C4-2B (cell line): ENCODE measurements at regions not wholly inside any gene's neighbourhood (a gene's known extent, or its start where the extent isn't known, plus 50 kb on each side); places are given as distances from the start of the nearest gene placed in this dataset.

Source experiments
- H3K27ac ChIP-seq: fragments of 450-650 bp; 2 replicates; pipeline ENCODE4 v1.5.1; 2017
- ZFX ChIP-seq: fragments of 450-650 bp; IDR thresholded peaks from 2 replicates; pipeline ENCODE4 v1.6.1; 2017
- TF ChIP-seq, protein P1 (sequence below): fragments of 450-650 bp; conservative IDR thresholded peaks from 2 replicates; pipeline ENCODE4 v1.5.1; 2017; ENCODE audit warnings: mild to moderate bottlenecking

DNA sequence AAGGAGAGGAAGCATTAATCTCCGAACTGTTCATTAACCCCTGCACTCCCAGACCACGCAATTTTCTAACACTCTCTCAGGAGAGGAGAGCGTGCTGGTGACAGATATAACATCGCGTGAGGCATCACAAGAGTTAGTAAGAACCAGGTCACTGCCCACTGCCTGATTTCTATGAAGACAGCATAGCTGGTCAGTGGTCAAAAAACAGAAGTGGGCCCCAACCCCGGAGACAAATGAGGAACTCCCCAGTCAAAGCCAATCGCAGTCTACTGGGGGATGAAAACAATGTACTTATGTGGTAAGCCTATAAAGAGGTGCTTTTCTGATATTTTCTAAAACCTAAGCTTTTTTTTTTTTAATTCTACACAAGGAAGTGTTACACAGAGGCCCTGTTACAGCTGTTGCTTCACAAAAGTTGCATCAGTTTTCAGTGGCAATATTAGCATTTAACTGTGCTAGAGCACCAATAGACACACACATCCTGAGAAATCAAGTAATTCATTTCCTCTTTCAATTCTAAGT lies 231.8 kb upstream of the IRF2BP2 start:
- H3K27ac ChIP-seq: no peak overlapping the region
- TF ChIP-seq ZFX: no peak
- TF ChIP-seq, protein P1, sequence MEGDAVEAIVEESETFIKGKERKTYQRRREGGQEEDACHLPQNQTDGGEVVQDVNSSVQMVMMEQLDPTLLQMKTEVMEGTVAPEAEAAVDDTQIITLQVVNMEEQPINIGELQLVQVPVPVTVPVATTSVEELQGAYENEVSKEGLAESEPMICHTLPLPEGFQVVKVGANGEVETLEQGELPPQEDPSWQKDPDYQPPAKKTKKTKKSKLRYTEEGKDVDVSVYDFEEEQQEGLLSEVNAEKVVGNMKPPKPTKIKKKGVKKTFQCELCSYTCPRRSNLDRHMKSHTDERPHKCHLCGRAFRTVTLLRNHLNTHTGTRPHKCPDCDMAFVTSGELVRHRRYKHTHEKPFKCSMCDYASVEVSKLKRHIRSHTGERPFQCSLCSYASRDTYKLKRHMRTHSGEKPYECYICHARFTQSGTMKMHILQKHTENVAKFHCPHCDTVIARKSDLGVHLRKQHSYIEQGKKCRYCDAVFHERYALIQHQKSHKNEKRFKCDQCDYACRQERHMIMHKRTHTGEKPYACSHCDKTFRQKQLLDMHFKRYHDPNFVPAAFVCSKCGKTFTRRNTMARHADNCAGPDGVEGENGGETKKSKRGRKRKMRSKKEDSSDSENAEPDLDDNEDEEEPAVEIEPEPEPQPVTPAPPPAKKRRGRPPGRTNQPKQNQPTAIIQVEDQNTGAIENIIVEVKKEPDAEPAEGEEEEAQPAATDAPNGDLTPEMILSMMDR: no peak

DNA sequence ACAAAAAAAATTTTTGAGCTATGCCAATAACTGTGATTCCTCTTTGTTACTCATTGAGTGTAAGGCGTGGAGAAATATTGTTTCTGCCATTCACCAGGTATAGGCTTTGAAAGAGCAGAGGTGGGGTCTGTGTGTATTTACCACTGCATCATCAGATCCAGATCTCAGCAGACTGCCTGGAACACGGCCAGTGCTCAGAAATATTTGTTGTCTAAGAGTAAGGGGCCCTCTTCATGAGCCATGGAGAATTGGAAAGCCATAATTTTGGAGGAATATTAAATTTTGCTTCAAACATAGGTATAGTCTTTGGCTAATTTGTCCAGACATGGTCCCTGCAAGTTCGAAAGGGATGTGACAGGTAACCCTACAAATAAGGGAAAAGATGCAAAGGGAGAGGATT lies 231.3 kb upstream of the IRF2BP2 start:
- H3K27ac ChIP-seq: no peak overlapping the region
- TF ChIP-seq ZFX: no peak
- TF ChIP-seq, protein P1: no peak

DNA sequence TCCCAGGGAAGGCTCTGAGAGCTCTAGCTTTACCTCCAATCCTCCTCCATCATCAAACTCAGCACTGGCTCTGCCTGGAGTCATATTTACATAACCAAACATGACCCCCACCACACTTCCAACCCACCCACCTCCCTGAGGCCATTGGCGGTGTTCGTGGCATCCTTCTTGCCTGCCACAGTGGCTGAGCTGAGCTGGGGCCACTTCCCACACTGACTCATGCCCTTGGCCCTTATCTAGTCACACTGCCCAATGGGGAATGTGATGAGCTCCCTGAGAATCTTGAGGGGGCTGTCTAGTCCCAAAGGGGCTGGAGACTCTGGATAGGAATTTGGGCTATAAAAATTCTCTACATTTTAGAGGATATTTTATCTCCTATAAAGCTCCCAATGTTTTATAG lies 230.9 kb upstream of the IRF2BP2 start:
- H3K27ac ChIP-seq: no peak overlapping the region

DNA sequence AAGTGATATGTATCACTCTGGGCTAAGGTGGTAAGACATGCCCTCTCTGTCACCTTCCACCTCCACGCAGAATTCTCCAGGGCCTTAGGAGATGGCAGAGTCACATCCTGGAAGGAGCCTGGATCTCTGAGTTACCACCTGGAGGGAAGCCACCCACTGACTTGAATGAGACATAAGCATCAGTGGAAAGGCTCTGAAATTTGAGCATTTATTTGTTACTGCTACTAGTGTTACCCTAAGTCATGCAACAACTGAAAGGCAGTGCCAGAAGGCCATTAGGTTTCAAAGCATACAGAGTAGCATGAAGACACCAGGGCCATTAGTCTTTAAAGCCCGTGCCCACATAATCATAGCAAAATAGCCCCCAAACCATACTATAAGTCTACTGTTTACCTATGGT lies 230.3 kb upstream of the IRF2BP2 start:
- H3K27ac ChIP-seq: no peak overlapping the region
- TF ChIP-seq, protein P1: no peak
- no peak for TF ChIP-seq ZFX

More for the DNA sequence above, 230.9 kb upstream of the IRF2BP2 start:
- TF ChIP-seq ZFX: no peak
- TF ChIP-seq, protein P1: no peak

DNA sequence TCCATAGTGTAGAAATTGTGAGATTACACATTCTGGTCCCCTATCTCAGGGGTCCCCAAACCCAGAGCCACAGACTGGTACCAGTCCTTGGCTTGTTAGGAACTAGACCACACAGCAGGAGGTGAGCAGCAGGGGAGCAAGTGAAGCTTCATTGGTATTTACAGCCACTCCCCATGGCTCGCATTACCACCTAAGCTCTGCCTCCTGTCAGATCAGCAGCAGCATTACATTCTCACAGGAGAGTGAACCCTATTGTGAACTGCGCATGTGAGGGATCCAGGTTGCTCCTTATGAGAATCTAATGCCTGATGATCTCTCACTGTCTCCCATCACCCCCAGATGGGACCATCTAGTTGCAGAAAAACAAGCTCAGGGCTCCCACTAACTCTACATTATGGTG lies 229.7 kb upstream of the IRF2BP2 start:
- TF ChIP-seq, protein P1: no peak
- TF ChIP-seq ZFX: no peak
- no peak overlapping the region for H3K27ac ChIP-seq

DNA sequence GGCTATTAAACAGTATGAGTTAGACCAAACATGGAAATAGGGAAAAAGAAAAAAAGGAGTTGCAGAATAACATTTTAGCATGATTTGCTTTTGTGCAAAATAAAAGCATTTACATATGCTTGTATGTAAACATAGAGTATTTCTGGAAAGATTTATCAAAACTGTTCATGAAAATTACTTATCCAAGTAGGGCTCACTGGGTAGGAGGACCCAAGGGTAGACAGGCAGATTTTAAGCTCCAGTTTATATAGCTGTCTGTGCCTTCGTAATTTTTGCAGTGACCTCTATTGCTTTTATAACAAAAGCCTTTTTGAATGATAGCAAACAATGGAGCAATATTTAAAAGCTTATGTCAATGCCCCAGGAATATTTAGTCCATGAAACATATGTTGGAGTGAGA lies 228.8 kb upstream of the IRF2BP2 start:
- no peak for TF ChIP-seq ZFX
- TF ChIP-seq, protein P1: no peak

DNA sequence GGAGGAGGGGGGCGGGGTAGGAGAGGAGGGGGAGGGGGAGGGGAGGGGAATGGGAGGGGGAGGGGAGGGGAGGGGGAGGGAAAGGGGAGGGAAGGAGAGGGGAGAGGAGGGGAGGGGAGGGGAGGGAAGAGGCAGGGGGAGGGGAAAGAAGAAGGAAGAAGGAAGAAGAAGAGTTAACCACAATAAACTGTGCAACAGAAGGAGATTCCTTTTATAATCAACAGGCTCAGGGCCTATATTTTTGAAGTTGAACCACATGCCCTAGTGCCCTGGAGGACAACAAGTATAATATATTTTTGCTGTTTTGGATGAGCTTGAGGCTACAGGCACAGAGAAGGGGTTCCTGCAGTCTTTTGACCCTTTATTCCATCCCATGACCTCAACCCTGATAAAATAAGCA lies 228.2 kb upstream of the IRF2BP2 start:
- no peak overlapping the region for H3K27ac ChIP-seq

More for the DNA sequence above, 228.8 kb upstream of the IRF2BP2 start:
- no peak overlapping the region for H3K27ac ChIP-seq

More for the DNA sequence above, 228.2 kb upstream of the IRF2BP2 start:
- TF ChIP-seq, protein P1: no peak
- no peak for TF ChIP-seq ZFX
